ENCODE measurements at regions not wholly inside any gene's neighbourhood (a gene's known extent, or its start where the extent isn't known, plus 50 kb on each side); places are given as distances from the start of the nearest gene placed in this dataset.

GRCh38 chr3:73848173-73848906 is 223.6 kb upstream of the PDZRN3 start:
- no peaks in the 10 kb centered on the region for H3K36me3 ChIP-seq (ENCODE audit: control insufficient read depth, insufficient read depth, low read length)
- no peaks in the 10 kb centered on the region for H3K36me3 Mint-ChIP-seq

GRCh38 chr3:73846951-73847350 is 222.2 kb upstream of the PDZRN3 start:
- no peak overlapping the region for H3K27ac ChIP-seq (ENCODE audit: insufficient read depth, low read length, poor library complexity, severe bottlenecking)
- no peaks in the 10 kb centered on the region for H3K27me3 Mint-ChIP-seq

More at GRCh38 chr3:73848173-73848906, 223.6 kb upstream of the PDZRN3 start:
- H3K9me3 ChIP-seq (ENCODE audit: control insufficient read depth in 2 of 2, low read length in 2 of 2): no peaks in the 10 kb centered on the region
- ATAC-seq (ENCODE audit: low read depth in 2 of 2) (no peak), DNase-seq (peak in 1 of 3 donors; percentile 0)
- no peaks in the 10 kb centered on the region for H3K27me3 ChIP-seq (ENCODE audit: control insufficient read depth, insufficient read depth, low read length)
- H3K9me3 Mint-ChIP-seq: peaks cover 0 to 11% (median 6%) of the 10 kb centered on the region in 7 donors
- no peak overlapping the region for H3K4me3 Mint-ChIP-seq
- no peak overlapping the region for H3K4me3 ChIP-seq (ENCODE audit: low read depth, low read length)
- H3K27ac ChIP-seq (ENCODE audit: insufficient read depth, low read length, poor library complexity, severe bottlenecking): no peak overlapping the region
- H3K4me1 Mint-ChIP-seq: no peaks in the 10 kb centered on the region
- no peaks in the 10 kb centered on the region for H3K4me1 ChIP-seq (ENCODE audit: control insufficient read depth, insufficient read depth, low read length, poor library complexity, severe bottlenecking)
- H3K27ac Mint-ChIP-seq: no peak overlapping the region
- H3K27me3 Mint-ChIP-seq: no peaks in the 10 kb centered on the region

DNA sequence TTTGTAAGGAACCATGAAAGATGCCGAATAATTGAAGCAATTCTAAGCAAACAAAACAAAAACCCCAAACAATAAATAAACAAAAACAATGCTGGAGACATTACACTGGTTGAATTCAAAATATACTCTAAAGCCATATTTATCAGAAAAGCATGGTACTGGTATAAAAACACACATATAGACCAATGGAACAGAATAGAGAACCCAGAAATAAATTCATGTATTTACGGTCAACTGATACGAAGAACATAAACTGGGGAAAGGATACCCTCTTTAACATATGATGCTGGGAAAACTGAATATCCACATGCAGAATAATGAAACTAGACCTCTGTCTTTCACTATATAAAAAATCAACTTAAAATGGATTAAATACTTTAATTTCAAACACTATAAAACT is 214.3 kb upstream of the PDZRN3 start:
- DNase-seq: no peak
- Histone ChIP-seq H3K9me3 (ENCODE audit: control insufficient read depth in 2 of 2, low read length in 2 of 2) (peaks cover 2 to 14% of the 10 kb centered on the region in 2 experiments), H3K27me3 (ENCODE audit: control insufficient read depth, insufficient read depth, low read length) (no peaks in the 10 kb centered on the region), H3K4me3 (ENCODE audit: low read depth, low read length) (no peak overlapping the region), H3K27ac (ENCODE audit: insufficient read depth, low read length, poor library complexity, severe bottlenecking) (no peak overlapping the region), H3K4me1 (ENCODE audit: control insufficient read depth, insufficient read depth, low read length, poor library complexity, severe bottlenecking) (no peaks in the 10 kb centered on the region), H3K36me3 (ENCODE audit: control insufficient read depth, insufficient read depth, low read length) (no peaks in the 10 kb centered on the region)
- H3K27ac Mint-ChIP-seq: no peak overlapping the region
- H3K9me3 Mint-ChIP-seq: peaks cover 4 to 13% (median 12%) of the 10 kb centered on the region in 7 donors
- no peak for ATAC-seq (ENCODE audit: low read depth in 2 of 2)
- H3K4me1 Mint-ChIP-seq: no peaks in the 10 kb centered on the region
- no peaks in the 10 kb centered on the region for H3K27me3 Mint-ChIP-seq
- H3K36me3 Mint-ChIP-seq: no peaks in the 10 kb centered on the region
- no peak overlapping the region for H3K4me3 Mint-ChIP-seq

More at GRCh38 chr3:73846951-73847350, 222.2 kb upstream of the PDZRN3 start:
- Mint-ChIP-seq H3K9me3 (peaks cover 0 to 11% (median 8%) of the 10 kb centered on the region in 7 donors), H3K4me1 (no peaks in the 10 kb centered on the region), H3K36me3 (no peaks in the 10 kb centered on the region), H3K27ac (peak overlapping the region in 1 of 3 donors; percentile 8), H3K4me3 (no peak overlapping the region)
- H3K36me3 ChIP-seq (ENCODE audit: control insufficient read depth, insufficient read depth, low read length): no peaks in the 10 kb centered on the region
- ATAC-seq (ENCODE audit: low read depth in 2 of 2) (no peak), DNase-seq (no peak)
- no peak overlapping the region for H3K4me3 ChIP-seq (ENCODE audit: low read depth, low read length)
- H3K27me3 ChIP-seq (ENCODE audit: control insufficient read depth, insufficient read depth, low read length): no peaks in the 10 kb centered on the region
- no peaks in the 10 kb centered on the region for H3K9me3 ChIP-seq (ENCODE audit: control insufficient read depth in 2 of 2, low read length in 2 of 2)
- H3K4me1 ChIP-seq (ENCODE audit: control insufficient read depth, insufficient read depth, low read length, poor library complexity, severe bottlenecking): no peaks in the 10 kb centered on the region

DNA sequence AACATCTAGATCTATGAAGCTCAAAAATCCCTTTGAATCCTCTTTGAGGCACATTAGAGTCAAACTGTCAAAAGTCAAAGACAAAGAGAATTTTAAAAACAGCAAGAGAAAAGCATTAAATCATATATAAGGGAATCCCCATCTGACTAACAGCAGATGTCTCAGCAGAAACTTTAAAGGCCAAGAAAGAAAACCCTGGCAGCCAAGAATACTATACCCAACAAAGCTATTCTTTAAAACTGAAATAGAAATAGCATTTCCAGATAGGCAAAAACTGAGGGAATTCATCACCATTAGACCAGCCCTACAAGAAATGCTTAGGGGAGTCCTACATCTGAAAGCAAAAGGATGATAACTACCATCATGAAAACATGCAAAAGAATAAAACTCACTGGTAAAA is 211.2 kb upstream of the PDZRN3 start:
- Mint-ChIP-seq H3K36me3 (no peaks in the 10 kb centered on the region), H3K27me3 (no peaks in the 10 kb centered on the region), H3K27ac (no peak overlapping the region), H3K4me3 (no peak overlapping the region), H3K9me3 (peaks cover 2 to 12% (median 10%) of the 10 kb centered on the region in 7 donors), H3K4me1 (no peaks in the 10 kb centered on the region)
- DNase-seq (no peak), ATAC-seq (ENCODE audit: low read depth in 2 of 2) (no peak)
- Histone ChIP-seq H3K27me3 (ENCODE audit: control insufficient read depth, insufficient read depth, low read length) (no peaks in the 10 kb centered on the region), H3K27ac (ENCODE audit: insufficient read depth, low read length, poor library complexity, severe bottlenecking) (no peak overlapping the region), H3K4me3 (ENCODE audit: low read depth, low read length) (no peak overlapping the region), H3K4me1 (ENCODE audit: control insufficient read depth, insufficient read depth, low read length, poor library complexity, severe bottlenecking) (no peaks in the 10 kb centered on the region), H3K9me3 (ENCODE audit: control insufficient read depth in 2 of 2, low read length in 2 of 2) (peaks cover 2 to 11% of the 10 kb centered on the region in 2 experiments), H3K36me3 (ENCODE audit: control insufficient read depth, insufficient read depth, low read length) (no peaks in the 10 kb centered on the region)

DNA sequence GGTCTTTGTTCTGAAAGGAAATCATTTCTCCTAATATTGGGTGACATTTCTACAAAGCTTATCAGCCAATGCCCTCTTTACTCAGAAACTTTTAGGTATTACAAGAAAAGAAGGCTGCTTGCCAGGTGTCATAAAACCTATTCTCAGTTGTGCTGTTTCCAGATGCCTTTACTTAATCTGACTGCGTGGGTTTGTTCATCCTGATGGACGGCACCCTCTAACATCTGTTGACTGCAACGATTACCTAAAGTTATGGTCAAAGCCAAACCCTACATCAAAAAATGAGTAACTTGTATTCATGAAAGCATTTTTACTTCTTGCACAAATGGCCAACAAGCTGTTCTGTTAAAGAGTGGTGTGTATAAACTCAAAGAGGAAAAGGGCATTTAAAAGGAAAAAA is 207.7 kb upstream of the PDZRN3 start:
- H3K4me1 Mint-ChIP-seq: no peaks in the 10 kb centered on the region
- Histone ChIP-seq H3K4me1 (ENCODE audit: control insufficient read depth, insufficient read depth, low read length, poor library complexity, severe bottlenecking) (no peaks in the 10 kb centered on the region), H3K36me3 (ENCODE audit: control insufficient read depth, insufficient read depth, low read length) (no peaks in the 10 kb centered on the region), H3K4me3 (ENCODE audit: low read depth, low read length) (no peak overlapping the region), H3K27me3 (ENCODE audit: control insufficient read depth, insufficient read depth, low read length) (no peaks in the 10 kb centered on the region), H3K9me3 (ENCODE audit: control insufficient read depth in 2 of 2, low read length in 2 of 2) (peaks cover 2 to 10% of the 10 kb centered on the region in 2 experiments), H3K27ac (ENCODE audit: insufficient read depth, low read length, poor library complexity, severe bottlenecking) (no peak overlapping the region)
- H3K4me3 Mint-ChIP-seq: no peak overlapping the region
- DNase-seq: no peak
- no peak for ATAC-seq (ENCODE audit: low read depth in 2 of 2)
- no peaks in the 10 kb centered on the region for H3K27me3 Mint-ChIP-seq
- peaks cover 3 to 15% (median 7%) of the 10 kb centered on the region in 7 donors for H3K9me3 Mint-ChIP-seq
- no peaks in the 10 kb centered on the region for H3K36me3 Mint-ChIP-seq
- no peak overlapping the region for H3K27ac Mint-ChIP-seq

DNA sequence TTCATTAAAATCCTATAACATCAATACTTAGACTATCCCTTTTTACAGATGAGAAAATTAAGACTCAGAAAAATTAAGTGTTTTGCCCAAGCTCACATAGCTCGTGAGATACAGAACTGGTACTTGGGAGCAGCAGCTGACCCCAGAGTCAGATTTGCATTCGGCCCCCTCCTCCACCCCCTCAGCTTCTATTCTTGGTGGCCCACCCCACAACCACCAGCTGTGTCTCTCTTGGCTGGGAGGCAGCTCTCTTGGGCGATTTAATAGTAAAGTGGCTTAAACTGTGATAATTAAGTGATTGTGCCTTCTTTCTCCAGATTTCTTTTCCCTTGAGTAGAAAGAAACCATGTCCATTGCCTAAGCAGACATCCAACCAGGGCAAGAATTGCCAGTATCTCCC is 203.6 kb upstream of the PDZRN3 start:
- H3K4me1 Mint-ChIP-seq: no peaks in the 10 kb centered on the region
- Histone ChIP-seq H3K36me3 (ENCODE audit: control insufficient read depth, insufficient read depth, low read length) (no peaks in the 10 kb centered on the region), H3K9me3 (ENCODE audit: control insufficient read depth in 2 of 2, low read length in 2 of 2) (no peaks in the 10 kb centered on the region), H3K27me3 (ENCODE audit: control insufficient read depth, insufficient read depth, low read length) (no peaks in the 10 kb centered on the region), H3K4me3 (ENCODE audit: low read depth, low read length) (no peak overlapping the region), H3K4me1 (ENCODE audit: control insufficient read depth, insufficient read depth, low read length, poor library complexity, severe bottlenecking) (no peaks in the 10 kb centered on the region), H3K27ac (ENCODE audit: insufficient read depth, low read length, poor library complexity, severe bottlenecking) (no peak overlapping the region)
- H3K27ac Mint-ChIP-seq: no peak overlapping the region
- H3K27me3 Mint-ChIP-seq: no peaks in the 10 kb centered on the region
- no peak overlapping the region for H3K4me3 Mint-ChIP-seq
- peaks cover 0 to 12% (median 3%) of the 10 kb centered on the region in 7 donors for H3K9me3 Mint-ChIP-seq
- no peaks in the 10 kb centered on the region for H3K36me3 Mint-ChIP-seq
- DNase-seq (no peak), ATAC-seq (ENCODE audit: low read depth in 2 of 2) (no peak)

- Mint-ChIP-seq H3K27ac (no peak overlapping the region), H3K27me3 (no peaks in the 10 kb centered on the region), H3K4me3 (no peak overlapping the region), H3K4me1 (no peaks in the 10 kb centered on the region), H3K36me3 (no peaks in the 10 kb centered on the region), H3K9me3 (peaks cover 0 to 12% (median 3%) of the 10 kb centered on the region in 7 donors)
- Histone ChIP-seq H3K4me1 (ENCODE audit: control insufficient read depth, insufficient read depth, low read length, poor library complexity, severe bottlenecking) (no peaks in the 10 kb centered on the region), H3K9me3 (ENCODE audit: control insufficient read depth in 2 of 2, low read length in 2 of 2) (no peaks in the 10 kb centered on the region), H3K36me3 (ENCODE audit: control insufficient read depth, insufficient read depth, low read length) (no peaks in the 10 kb centered on the region), H3K27ac (ENCODE audit: insufficient read depth, low read length, poor library complexity, severe bottlenecking) (no peak overlapping the region), H3K27me3 (ENCODE audit: control insufficient read depth, insufficient read depth, low read length) (no peaks in the 10 kb centered on the region), H3K4me3 (ENCODE audit: low read depth, low read length) (no peak overlapping the region)
- ATAC-seq (ENCODE audit: low read depth in 2 of 2) (no peak), DNase-seq (no peak)
Measured at GRCh38 chr3:73827725-73828211, 203.0 kb upstream of the PDZRN3 start.

DNA sequence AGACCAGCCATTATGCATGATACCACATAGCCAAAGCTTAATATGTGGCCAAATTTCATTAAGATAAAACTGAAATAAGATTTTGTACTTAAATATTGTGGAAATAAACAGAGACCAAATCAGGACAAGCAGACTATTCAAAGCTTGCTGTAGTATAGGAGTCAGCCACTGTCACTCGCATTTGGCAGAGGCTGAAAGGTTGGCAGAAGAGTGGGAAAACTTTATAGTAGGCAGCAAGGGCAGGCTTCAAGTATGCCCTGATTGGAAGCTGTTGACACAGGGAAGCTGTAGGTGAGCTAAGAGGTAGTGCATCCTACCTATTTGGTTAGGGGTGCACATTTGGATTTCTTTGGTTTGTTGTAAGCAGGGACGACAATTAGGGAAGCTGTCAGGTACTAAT is 202.5 kb upstream of the PDZRN3 start:
- H3K36me3 Mint-ChIP-seq: no peaks in the 10 kb centered on the region
- no peak overlapping the region for H3K4me3 Mint-ChIP-seq
- H3K27ac ChIP-seq (ENCODE audit: insufficient read depth, low read length, poor library complexity, severe bottlenecking): no peak overlapping the region
- no peaks in the 10 kb centered on the region for H3K4me1 ChIP-seq (ENCODE audit: control insufficient read depth, insufficient read depth, low read length, poor library complexity, severe bottlenecking)
- H3K9me3 Mint-ChIP-seq: peaks cover 0 to 16% (median 3%) of the 10 kb centered on the region in 7 donors
- no peaks in the 10 kb centered on the region for H3K27me3 Mint-ChIP-seq
- DNase-seq (no peak), ATAC-seq (ENCODE audit: low read depth in 2 of 2) (no peak)
- H3K27ac Mint-ChIP-seq: no peak overlapping the region
- H3K4me1 Mint-ChIP-seq: no peaks in the 10 kb centered on the region
- no peaks in the 10 kb centered on the region for H3K9me3 ChIP-seq (ENCODE audit: control insufficient read depth in 2 of 2, low read length in 2 of 2)
- no peaks in the 10 kb centered on the region for H3K36me3 ChIP-seq (ENCODE audit: control insufficient read depth, insufficient read depth, low read length)
- no peak overlapping the region for H3K4me3 ChIP-seq (ENCODE audit: low read depth, low read length)
- H3K27me3 ChIP-seq (ENCODE audit: control insufficient read depth, insufficient read depth, low read length): no peaks in the 10 kb centered on the region

Measured in CD4-positive, CD25-positive, alpha-beta regulatory T cell (primary cell).